ENCODE measurements at regions not wholly inside any gene's neighbourhood (a gene's known extent, or its start where the extent isn't known, plus 50 kb on each side); places are given as distances from the start of the nearest gene placed in this dataset.

GRCh38 chr3:148642214-148642613 is 55.5 kb upstream of the AGTR1 start:
- no peak for TF ChIP-seq POLR2A (IDR thresholded peaks at IDR 0.05; ENCODE audit: low read depth, low read length)
- TF ChIP-seq POLR2AphosphoS5 (IDR thresholded peaks at IDR 0.05; ENCODE audit: low read depth, low read length): no peak
